ENCODE measurements at regions not wholly inside any gene's neighbourhood (a gene's known extent, or its start where the extent isn't known, plus 50 kb on each side); places are given as distances from the start of the nearest gene placed in this dataset.
"Not testable (repeated sequence)": the region's sequence is repeated elsewhere in the genome, so short reads cannot be mapped to it uniquely, and the experiment has no call there.

- DNase-seq: peak; percentile 2
Observed at GRCh38 chr5:86981898-86982297, 285.8 kb upstream of the RASA1 start.

- DNase-seq: no peak
Observed at GRCh38 chr5:86983208-86983607, 284.5 kb upstream of the RASA1 start.

DNA sequence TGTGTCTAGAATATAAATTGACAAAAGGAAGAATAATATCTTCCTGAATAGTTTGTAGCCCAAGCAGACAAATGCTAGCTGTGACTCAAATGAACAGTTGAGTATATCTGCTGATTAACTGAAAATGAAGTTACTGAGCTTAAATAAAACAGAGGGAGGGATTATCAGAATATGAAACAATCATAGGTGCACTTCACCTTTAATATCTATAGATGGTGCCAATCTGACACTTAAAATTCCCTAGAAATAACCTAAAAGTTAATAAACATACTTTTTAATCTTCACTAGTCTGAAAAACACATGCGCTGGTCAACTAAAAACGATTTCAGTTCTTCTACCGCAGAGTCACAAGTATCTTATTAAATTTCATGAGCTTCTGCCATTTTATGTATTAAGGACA, 280.8 kb upstream of the RASA1 start:
- no peak for DNase-seq

DNA sequence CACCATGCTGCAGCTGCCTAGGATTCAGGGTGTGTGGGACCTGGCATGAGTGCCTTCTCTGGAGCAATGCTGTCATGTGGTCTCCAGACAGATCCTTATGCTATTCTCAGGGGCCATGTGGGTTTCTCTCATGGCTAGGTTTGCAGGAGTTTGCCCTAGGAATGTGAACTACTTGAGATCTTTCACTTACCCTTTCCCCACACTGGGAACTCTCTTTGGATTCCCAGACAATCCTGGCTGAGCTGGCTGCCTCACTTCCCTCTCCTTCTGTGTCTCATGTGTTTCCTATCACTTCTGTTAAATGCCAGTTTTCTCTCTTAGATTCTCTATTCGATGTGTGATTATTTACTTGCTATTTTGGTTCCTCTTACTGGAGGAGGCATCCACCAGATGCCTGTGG, 270.2 kb upstream of the RASA1 start:
- peak; percentile 53 for DNase-seq

DNA sequence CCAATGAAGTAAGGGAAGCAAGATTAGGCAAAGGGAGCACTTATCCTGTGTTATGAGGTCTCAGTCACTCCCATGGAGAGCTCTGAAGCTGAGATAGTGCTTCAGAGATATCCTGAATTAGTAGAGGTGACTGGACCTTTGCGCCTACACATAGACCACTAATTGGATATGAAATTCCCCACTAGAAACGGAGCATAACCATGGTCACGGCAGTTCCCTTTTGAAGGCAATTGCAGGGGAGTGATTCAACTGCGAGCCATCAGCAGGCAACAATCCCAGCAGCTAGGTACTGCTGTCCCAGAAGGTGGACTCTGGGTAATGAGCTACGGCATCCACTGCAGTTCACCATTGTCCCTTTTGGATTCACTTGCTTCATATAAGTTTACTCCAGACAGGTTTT, 267.7 kb upstream of the RASA1 start:
- no peak for DNase-seq

GRCh38 chr5:87002485-87002884, 265.2 kb upstream of the RASA1 start:
- peak; percentile 43 for DNase-seq

GRCh38 chr5:87004101-87004500, 263.6 kb upstream of the RASA1 start:
- DNase-seq: no peak

DNA sequence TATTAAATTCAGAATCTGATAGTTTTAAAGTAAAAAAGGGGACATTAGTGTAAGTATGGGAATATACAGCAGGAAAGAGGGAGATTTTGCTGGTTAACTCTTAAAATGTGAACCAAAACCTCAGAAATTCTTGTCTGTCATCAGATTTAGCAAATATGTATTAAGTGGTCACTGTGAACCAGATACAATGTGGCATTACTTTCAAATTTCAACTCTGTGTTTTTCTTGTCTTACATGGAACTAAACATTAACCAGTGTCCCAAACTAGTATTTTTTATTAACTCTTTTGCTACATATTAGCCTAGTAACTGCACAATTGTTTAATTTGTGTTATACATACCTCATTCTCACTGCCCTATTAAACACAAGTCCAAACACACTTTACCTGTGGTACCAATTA, 259.9 kb upstream of the RASA1 start:
- no peak for DNase-seq

DNA sequence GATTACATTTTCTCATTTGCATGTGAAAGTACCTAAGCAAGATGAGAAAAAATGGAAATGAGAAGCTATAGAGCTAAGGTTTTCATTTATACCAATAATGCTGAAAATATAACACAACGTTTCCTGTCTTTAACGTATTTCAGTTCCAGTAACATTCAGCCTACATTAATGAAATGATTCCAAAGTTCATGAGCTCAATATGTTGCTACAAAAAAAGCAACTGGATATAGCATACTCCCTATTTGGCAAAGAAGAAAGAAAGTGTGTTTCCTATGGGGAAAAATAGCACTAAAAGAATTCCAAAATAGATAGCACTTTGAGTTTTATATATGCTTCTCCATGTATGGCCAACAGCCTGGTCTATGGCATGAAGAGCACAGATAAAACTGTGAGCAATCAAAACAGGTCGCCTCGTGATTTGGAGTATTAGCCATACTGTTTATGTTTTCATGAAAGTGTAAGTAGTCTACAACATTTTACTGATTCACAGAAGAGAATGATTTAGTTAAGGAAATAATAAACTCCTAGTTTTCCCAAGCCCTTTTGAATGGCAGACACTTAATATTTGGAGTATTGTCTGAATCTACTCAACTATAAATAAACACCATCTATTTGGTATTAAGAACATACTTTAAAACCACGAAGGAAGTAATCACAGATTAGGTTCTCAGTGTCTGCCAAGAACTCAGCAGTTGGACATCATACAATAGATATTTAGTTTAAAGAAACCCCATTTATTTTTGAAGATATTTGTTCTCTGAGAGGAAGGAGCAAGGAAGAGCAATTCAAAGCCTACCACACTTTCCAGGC, 258.7 kb upstream of the RASA1 start:
- DNase-seq: no peak

DNA sequence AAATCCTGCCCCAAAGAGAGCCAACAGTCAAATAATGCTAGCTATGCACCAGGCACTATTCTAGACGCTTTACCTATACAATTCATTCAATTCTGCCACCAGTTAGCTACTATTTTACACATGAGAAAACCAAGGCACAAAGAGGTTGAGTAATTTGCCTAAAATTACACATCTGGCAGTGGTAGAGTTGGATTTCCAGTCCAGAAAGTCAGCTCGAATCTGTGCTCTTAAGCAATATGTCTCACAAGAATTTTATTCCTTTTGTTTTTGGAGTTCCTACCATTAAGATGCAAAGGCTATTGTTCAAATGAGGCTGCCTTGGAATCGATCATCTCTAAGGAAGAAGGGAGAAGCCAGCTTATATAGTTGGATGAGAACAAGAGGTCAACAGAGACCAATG, 256.9 kb upstream of the RASA1 start:
- DNase-seq: no peak

DNA sequence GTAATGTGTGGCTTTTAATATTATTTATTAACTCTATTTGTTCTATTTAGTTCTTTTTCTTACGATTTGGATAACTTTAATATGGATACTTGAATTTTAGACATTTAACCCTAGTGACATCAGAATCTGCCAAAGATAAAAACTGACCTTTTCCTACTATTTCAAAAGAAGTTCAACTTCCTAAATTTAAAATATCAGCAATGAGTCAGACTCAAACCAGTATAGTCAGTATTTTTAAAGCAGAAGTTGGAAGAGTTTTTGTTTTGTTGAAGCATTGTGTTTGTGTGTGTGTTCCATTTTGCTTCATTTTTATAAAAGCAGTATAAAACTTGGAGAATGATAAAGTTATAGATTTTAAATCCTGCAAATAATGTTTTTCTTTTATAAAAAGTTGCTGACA, 251.8 kb upstream of the RASA1 start:
- DNase-seq: peak; percentile 86

GRCh38 chr5:87020099-87020934, 247.4 kb upstream of the RASA1 start:
- DNase-seq: peak; percentile 67

DNA sequence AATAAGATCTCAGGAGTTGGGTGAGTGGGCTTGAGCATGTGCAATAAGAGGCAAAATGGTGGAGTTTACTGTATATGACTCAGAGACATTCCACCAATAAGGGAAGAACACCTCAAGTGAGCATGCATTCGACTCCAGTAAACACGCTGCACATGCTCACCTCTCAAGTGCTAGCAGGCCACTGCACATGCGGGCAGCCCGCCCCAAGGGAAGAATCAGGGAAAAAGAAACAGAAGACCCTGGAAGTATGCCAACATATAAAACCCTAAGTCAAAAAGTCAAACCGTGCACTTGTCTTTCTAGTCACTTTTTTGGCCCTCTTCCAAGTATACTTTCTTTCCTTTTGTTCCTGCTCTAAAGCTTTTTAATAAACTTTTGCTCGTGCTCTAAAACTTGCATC, 245.3 kb upstream of the RASA1 start:
- no peak for DNase-seq

DNA sequence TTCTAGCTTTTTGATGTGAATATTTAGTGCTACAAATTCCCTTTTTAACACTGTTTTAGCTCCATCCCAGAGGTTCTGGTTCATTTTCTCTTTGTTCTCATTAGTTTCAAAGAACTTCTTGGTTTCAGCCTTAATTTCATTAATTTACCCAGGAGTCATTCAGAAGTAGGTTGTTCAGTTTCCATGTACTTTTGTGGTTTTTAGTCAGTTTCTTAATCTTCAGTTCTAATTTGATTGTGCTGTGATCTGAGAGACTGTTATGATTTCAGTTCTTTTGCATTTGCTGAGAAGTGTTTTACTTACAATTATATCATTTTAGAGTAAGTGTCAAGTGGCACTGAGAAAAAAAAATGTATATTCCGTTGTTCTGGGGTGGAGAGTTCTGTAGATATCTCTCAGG, 240.1 kb upstream of the RASA1 start:
- no peak for DNase-seq

DNA sequence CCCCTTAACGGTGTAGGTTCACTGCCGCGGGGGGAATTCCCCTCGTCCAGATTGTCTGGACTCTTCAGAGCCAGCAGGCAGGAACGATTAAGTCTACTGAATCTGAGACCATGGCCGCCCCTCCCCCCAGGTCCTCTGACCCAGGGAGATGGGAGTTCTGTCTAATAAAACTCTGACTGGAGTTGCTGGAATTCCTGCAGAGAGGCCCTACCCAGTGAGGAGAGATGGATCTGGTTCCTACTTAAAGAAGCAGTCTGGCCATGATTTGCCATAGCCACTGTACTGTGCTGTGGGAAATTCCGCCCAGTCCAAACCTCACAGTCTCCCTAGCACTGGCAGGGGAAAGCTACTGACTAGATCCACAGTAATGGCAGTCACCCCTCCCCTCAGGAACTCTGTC, 237.7 kb upstream of the RASA1 start:
- DNase-seq: no peak

GRCh38 chr5:87030699-87031098, 237.0 kb upstream of the RASA1 start:
- no peak for DNase-seq

GRCh38 chr5:87034557-87034956, 233.1 kb upstream of the RASA1 start:
- no peak for DNase-seq

DNA sequence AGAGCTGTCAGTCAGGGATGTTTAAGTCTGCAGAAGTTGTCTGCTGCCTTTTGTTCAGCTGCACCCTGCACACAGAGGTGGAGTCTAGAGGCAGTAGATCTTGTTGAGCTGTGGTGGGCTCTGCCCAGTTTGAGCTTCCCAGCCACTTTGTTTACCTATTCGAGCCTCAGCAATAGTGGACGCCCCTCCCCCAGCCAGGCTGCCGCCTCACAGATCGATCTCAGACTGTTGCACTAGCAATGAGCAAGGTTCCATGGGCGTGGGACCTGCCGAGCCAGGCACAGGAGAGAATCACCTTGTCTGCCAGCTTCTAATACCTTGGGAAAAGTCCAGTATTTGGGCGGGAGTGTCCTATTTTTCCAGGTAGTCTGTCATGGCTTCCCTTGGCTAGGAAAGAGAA, 225.1 kb upstream of the RASA1 start:
- no peak for DNase-seq

DNA sequence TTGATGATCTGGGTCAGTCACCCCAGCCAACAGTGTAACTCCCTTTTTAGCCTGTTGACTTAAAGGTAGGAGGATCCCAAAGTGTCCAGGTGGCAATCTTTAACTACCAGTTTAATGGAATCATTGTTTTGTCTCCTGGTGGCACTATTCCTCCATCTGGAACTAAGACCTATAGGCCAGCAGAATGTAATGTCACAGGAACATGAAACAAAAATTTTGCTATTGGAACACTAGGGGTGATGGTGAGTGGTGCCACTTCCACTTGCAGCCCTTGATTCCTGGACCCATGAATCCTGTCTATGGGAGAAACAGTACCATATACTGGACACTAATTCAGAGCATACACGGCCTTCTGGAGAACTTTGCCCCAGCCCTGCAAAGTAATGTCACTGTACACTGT, 219.5 kb upstream of the RASA1 start:
- DNase-seq: no peak

DNA sequence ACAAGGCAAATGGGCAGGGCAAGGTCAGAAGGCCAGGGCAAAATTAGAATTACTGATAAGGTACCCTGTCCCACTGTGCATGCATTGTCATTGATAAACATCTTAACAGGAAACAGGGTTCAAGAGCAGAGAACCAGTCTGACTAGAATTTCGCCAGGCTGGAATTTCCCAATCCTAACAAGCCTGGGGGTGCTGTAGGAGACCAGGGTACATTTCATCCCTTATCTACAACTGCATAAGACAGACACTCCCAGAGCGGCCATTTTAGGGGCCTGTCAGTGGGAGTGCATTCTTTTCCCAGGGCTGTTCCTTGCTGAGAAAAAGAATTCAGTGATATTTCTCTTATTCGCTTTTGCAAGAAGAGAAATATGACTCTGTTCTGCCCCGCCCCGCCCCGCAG, 218.7 kb upstream of the RASA1 start:
- not testable (repeated sequence) for DNase-seq

DNA sequence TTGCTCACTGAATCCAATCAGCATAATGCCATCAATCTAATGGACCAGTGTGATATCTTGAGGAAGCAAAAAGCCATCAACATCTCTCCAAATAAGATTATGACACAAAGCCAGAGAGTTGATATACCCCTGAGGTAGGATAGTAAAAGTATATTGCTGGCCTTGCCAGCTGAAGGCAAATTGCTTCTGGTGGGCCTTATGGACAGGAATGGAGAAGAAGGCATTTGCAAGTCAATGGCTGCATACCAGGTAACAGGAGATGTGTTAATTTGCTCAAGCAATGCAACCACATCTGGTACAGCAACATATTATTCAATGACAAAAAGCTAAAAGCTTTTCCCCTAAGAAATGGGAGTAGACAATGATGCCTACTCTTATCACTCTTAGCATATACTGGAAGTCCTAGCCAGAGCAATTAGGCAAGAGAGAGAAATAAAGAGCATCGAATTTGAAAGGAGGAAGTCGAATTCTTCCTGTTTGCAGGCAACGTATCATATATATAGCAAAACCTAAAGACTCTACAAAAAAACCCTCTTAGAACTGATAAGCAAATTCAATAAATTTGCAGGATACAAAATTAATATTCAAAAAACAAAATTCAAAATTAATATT, 216.1 kb upstream of the RASA1 start:
- peak; percentile 70 for DNase-seq

GRCh38 chr5:87053146-87053545, 214.5 kb upstream of the RASA1 start:
- peak; percentile 40 for DNase-seq

DNA sequence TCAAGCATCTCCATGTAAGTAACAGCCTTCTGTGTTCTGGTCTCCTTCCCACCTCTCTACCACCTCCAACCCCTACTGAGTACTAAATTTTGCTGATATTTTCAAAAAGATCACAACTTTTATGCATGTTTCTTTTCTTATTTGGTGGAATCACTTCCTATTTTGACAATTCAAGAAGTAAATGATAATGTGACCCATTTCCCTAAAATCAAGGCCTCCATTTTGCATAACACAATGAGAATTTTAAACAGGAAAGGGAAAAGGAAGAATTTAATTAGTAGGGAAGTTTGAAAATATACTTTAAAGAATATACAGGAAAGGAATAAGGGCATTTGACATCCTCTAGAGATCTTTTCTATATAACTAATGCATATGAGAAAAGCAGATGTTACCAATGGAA, 212.9 kb upstream of the RASA1 start:
- peak; percentile 31 for DNase-seq

- DNase-seq: no peak
Observed at GRCh38 chr5:87061046-87061445, 206.6 kb upstream of the RASA1 start.
